ENCODE measurements at regions not wholly inside any gene's neighbourhood (a gene's known extent, or its start where the extent isn't known, plus 50 kb on each side); places are given as distances from the start of the nearest gene placed in this dataset.

DNA sequence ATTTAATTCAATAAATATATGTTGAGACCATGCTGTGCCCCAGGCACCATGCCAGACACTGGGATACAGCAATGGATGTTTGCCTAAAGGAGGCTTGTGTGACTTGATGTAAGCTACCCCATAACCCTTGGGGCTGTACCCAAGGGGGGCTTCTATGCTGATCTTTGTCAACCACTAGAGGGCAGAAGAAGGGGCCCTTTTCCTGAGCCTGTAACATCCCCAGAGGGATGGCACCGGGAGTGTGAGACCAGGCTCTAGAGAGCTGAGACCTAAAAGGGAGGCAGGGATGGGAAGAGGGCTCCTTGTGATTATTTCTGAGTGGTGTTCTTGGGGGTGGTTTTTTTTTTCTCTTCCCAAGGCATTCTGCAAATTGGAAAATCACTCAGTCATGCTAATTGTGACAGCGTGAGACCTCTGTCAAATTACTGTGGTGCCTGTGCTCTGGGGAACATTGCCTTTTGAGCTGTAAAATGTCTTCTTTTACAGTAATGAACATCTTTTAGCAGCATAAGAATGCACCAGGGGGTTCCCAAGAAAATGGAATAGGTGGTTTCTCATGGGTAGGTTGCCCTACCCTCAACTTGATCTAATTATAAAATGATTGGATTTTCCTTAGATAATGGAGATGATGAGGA, 138.7 kb upstream of the SLC24A3 start:
- H3K4me3 Mint-ChIP-seq: peak overlapping the region in 1 of 10 donors; percentile 69
- H3K27ac Mint-ChIP-seq: no peak overlapping the region
- intact Hi-C loops (cut with micrococcal nuclease): no loop called here
- peaks cover 0 to 3% (median 0%) of the 10 kb centered on the region in 5 donors for H3K36me3 Mint-ChIP-seq
- DNase-seq (no peak), ATAC-seq (no peak)
- Histone ChIP-seq H3K27ac (ENCODE audit: low read depth, low read length) (no peak overlapping the region), H3K27me3 (ENCODE audit: control insufficient read depth in 2 of 2, insufficient read depth in 2 of 2, low read length in 2 of 2) (no peaks in the 10 kb centered on the region), H3K9me3 (ENCODE audit: control insufficient read depth in 2 of 3, low read length in 3 of 3) (no peaks in the 10 kb centered on the region), H3K4me1 (ENCODE audit: control insufficient read depth in 2 of 2, insufficient read depth in 2 of 2, low read length in 2 of 2) (no peaks in the 10 kb centered on the region), H3K36me3 (ENCODE audit: control insufficient read depth in 2 of 3, insufficient read depth in 3 of 3, low read length in 3 of 3) (no peaks in the 10 kb centered on the region), H3K4me3 (ENCODE audit: low read length) (no peak overlapping the region)
- CTCF ChIA-PET: no interaction called here
- H3K27me3 Mint-ChIP-seq: peaks cover 0 to 17% (median 8%) of the 10 kb centered on the region in 5 donors
- peaks cover 0 to 6% (median 0%) of the 10 kb centered on the region in 11 donors for H3K9me3 Mint-ChIP-seq
- H3K4me1 Mint-ChIP-seq: peaks cover 6 to 54% (median 15%) of the 10 kb centered on the region in 7 donors
- POLR2A ChIA-PET: no interaction called here

DNA sequence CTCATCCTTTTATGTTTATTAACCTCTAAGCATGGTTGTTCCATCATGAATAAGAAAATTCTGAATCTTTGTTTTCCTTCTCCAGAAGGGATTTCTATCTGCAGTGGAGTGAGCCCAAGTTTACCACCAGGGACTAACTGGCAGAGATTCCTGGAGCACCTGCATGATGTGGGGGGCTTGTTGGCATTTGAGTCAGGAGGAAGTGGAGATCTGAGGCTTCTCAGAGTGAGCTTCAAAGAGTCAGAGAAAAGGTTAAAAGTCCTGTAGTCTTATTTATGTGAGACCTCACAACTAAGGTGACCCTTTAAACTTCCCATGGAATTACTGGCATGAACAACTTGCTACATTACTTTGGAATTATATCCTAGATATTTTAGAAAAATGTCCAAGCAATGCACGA, 138.1 kb upstream of the SLC24A3 start:
- ChIA-PET POLR2A (no interaction called here), CTCF (no interaction called here)
- H3K9me3 Mint-ChIP-seq: peaks cover 0 to 6% (median 0%) of the 10 kb centered on the region in 11 donors
- ATAC-seq (no peak), DNase-seq (no peak)
- peak overlapping the region in 2 of 10 donors; percentile 68 to 69 for H3K4me3 Mint-ChIP-seq
- peaks cover 0 to 3% (median 0%) of the 10 kb centered on the region in 5 donors for H3K36me3 Mint-ChIP-seq
- Histone ChIP-seq H3K9me3 (ENCODE audit: control insufficient read depth in 2 of 3, low read length in 3 of 3) (no peaks in the 10 kb centered on the region), H3K27me3 (ENCODE audit: control insufficient read depth in 2 of 2, insufficient read depth in 2 of 2, low read length in 2 of 2) (no peaks in the 10 kb centered on the region), H3K36me3 (ENCODE audit: control insufficient read depth in 2 of 3, insufficient read depth in 3 of 3, low read length in 3 of 3) (no peaks in the 10 kb centered on the region), H3K27ac (ENCODE audit: low read depth, low read length) (no peak overlapping the region), H3K4me3 (ENCODE audit: low read length) (no peak overlapping the region), H3K4me1 (ENCODE audit: control insufficient read depth in 2 of 2, insufficient read depth in 2 of 2, low read length in 2 of 2) (no peaks in the 10 kb centered on the region)
- peaks cover 6 to 54% (median 15%) of the 10 kb centered on the region in 7 donors for H3K4me1 Mint-ChIP-seq
- peaks cover 0 to 16% (median 4%) of the 10 kb centered on the region in 5 donors for H3K27me3 Mint-ChIP-seq
- intact Hi-C loops (cut with micrococcal nuclease): no loop called here
- H3K27ac Mint-ChIP-seq: peak overlapping the region in 1 of 9 donors; percentile 63

GRCh38 chr20:19074828-19075516, 137.5 kb upstream of the SLC24A3 start:
- Mint-ChIP-seq H3K9me3 (peaks cover 0 to 6% (median 0%) of the 10 kb centered on the region in 11 donors), H3K4me3 (peak overlapping the region in 5 of 10 donors; percentile 1 to 69 (median 6)), H3K4me1 (peaks cover 6 to 54% (median 15%) of the 10 kb centered on the region in 7 donors), H3K27ac (peak overlapping the region in 1 of 9 donors; percentile 63), H3K36me3 (no peaks in the 10 kb centered on the region), H3K27me3 (peaks cover 0 to 14% (median 4%) of the 10 kb centered on the region in 5 donors)
- Histone ChIP-seq H3K4me1 (ENCODE audit: control insufficient read depth in 2 of 2, insufficient read depth in 2 of 2, low read length in 2 of 2) (no peaks in the 10 kb centered on the region), H3K27ac (ENCODE audit: low read depth, low read length) (no peak overlapping the region), H3K36me3 (ENCODE audit: control insufficient read depth in 2 of 3, insufficient read depth in 3 of 3, low read length in 3 of 3) (no peaks in the 10 kb centered on the region), H3K27me3 (ENCODE audit: control insufficient read depth in 2 of 2, insufficient read depth in 2 of 2, low read length in 2 of 2) (no peaks in the 10 kb centered on the region), H3K9me3 (ENCODE audit: control insufficient read depth in 2 of 3, low read length in 3 of 3) (no peaks in the 10 kb centered on the region), H3K4me3 (ENCODE audit: low read length) (no peak overlapping the region)
- ChIA-PET CTCF (no interaction called here), POLR2A (no interaction called here)
- intact Hi-C loops (cut with micrococcal nuclease): no loop called here
- DNase-seq (peak in 2 of 9 donors; percentile 22 to 50), ATAC-seq (peak; percentile 76)

GRCh38 chr20:19077370-19078220, 134.8 kb upstream of the SLC24A3 start:
- Mint-ChIP-seq H3K9me3 (peaks cover 0 to 6% (median 0%) of the 10 kb centered on the region in 11 donors), H3K27me3 (peaks cover 0 to 12% (median 5%) of the 10 kb centered on the region in 5 donors), H3K4me3 (no peak overlapping the region), H3K27ac (no peak overlapping the region), H3K36me3 (no peaks in the 10 kb centered on the region), H3K4me1 (peaks cover 6 to 50% (median 15%) of the 10 kb centered on the region in 7 donors)
- CTCF ChIA-PET: no interaction called here
- H3K27me3 ChIP-seq (ENCODE audit: control insufficient read depth in 2 of 2, insufficient read depth in 2 of 2, low read length in 2 of 2): no peaks in the 10 kb centered on the region
- no peaks in the 10 kb centered on the region for H3K9me3 ChIP-seq (ENCODE audit: control insufficient read depth in 2 of 3, low read length in 3 of 3)
- ATAC-seq: no peak
- POLR2A ChIA-PET: no interaction called here
- intact Hi-C loops (cut with micrococcal nuclease): no loop called here
- H3K27ac ChIP-seq (ENCODE audit: low read depth, low read length): no peak overlapping the region
- H3K4me3 ChIP-seq (ENCODE audit: low read length): no peak overlapping the region
- no peaks in the 10 kb centered on the region for H3K36me3 ChIP-seq (ENCODE audit: control insufficient read depth in 2 of 3, insufficient read depth in 3 of 3, low read length in 3 of 3)
- H3K4me1 ChIP-seq (ENCODE audit: control insufficient read depth in 2 of 2, insufficient read depth in 2 of 2, low read length in 2 of 2): no peaks in the 10 kb centered on the region
- no peak for DNase-seq

DNA sequence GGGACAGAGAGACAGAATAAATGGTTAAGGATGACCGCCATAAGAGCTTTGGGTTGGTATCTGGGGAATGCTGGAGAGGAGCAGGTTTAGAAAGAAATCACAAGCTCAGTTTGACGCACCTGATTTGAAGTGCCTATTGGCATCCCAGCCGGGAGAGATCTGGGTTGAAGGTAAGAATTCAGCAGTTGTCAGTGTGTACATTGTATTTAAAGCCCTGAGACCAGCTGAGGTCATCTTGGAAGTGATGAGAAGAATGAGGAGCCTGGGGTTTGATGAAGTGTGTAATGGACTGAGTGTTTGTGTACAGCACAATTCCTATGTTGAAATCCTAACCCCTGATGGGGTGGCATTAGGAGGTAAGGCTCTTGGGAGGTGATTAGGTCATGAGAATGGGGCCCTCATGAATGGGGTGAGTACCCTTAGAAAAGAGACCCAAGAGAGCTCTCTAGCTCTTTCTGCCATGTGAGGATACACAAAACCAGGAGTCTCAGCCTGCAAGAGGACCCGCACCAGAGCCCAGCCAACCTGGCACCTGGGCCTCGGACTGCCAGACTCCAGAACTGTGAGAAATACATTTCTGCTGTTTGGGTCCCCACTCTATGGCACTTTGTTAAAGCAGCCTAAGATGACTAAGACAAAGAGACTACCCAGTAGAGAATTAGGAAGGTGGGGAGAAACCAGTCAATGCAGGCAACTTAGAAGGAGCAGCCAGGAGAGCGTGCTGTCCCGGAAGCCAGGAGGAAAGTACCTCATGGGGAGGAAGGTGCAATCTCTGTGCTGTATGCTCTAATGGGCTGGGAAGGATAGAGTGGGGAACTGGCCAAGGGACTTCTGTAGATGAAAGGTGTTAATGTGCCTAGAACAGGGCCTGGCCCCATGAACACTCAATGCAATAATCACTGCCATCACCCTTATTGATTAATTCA, 133.7 kb upstream of the SLC24A3 start:
- ATAC-seq: no peak
- CTCF ChIA-PET: no interaction called here
- no peak overlapping the region for H3K4me3 ChIP-seq (ENCODE audit: low read length)
- POLR2A ChIA-PET: no interaction called here
- H3K27me3 ChIP-seq (ENCODE audit: control insufficient read depth in 2 of 2, insufficient read depth in 2 of 2, low read length in 2 of 2): no peaks in the 10 kb centered on the region
- no peaks in the 10 kb centered on the region for H3K9me3 ChIP-seq (ENCODE audit: control insufficient read depth in 2 of 3, low read length in 3 of 3)
- no peak for DNase-seq
- Mint-ChIP-seq H3K4me3 (no peak overlapping the region), H3K36me3 (no peaks in the 10 kb centered on the region), H3K27ac (no peak overlapping the region), H3K9me3 (peaks cover 0 to 6% (median 0%) of the 10 kb centered on the region in 11 donors), H3K4me1 (peaks cover 6 to 39% (median 11%) of the 10 kb centered on the region in 7 donors), H3K27me3 (peaks cover 0 to 9% (median 0%) of the 10 kb centered on the region in 5 donors)
- intact Hi-C loops (cut with micrococcal nuclease): no loop called here
- no peaks in the 10 kb centered on the region for H3K4me1 ChIP-seq (ENCODE audit: control insufficient read depth in 2 of 2, insufficient read depth in 2 of 2, low read length in 2 of 2)
- no peaks in the 10 kb centered on the region for H3K36me3 ChIP-seq (ENCODE audit: control insufficient read depth in 2 of 3, insufficient read depth in 3 of 3, low read length in 3 of 3)
- no peak overlapping the region for H3K27ac ChIP-seq (ENCODE audit: low read depth, low read length)
